Progenitor cell of endocrine pancreas (in vitro differentiated cells): ENCODE measurements at regions not wholly inside any gene's neighbourhood (a gene's known extent, or its start where the extent isn't known, plus 50 kb on each side); places are given as distances from the start of the nearest gene placed in this dataset.

Experiments
- DNase-seq: peaks from one replicate; pipeline ENCODE4 v3.0.0; 2021; ENCODE audit warnings: low spot score; ENCODE audit not compliant: unreplicated experiment
- H3K27ac Mint-ChIP-seq: 2 replicates; pipeline ENCODE4 v1.8.0; 2021; ENCODE audit warnings: mild to moderate bottlenecking, moderate library complexity, mixed read lengths
- H3K27me3 Mint-ChIP-seq: 2 replicates; pipeline ENCODE4 v1.8.0; 2021; ENCODE audit warnings: mixed read lengths
- H3K36me3 Mint-ChIP-seq: 2 replicates; pipeline ENCODE4 v1.8.0; 2022; ENCODE audit warnings: mixed read lengths; ENCODE audit not compliant: insufficient read depth
- H3K4me1 Mint-ChIP-seq: 2 replicates; pipeline ENCODE4 v1.8.0; 2021; ENCODE audit warnings: low read depth, mixed read lengths
- H3K4me3 Mint-ChIP-seq: 2 replicates; pipeline ENCODE4 v1.8.0; 2021; ENCODE audit warnings: low read depth, mild to moderate bottlenecking, moderate library complexity, mixed read lengths
- H3K9me3 Mint-ChIP-seq: 2 replicates; pipeline ENCODE4 v1.8.0; 2021; ENCODE audit warnings: low read depth, mixed read lengths
- TF ChIP-seq, protein P1 (sequence below): fragments of 200-600 bp; sonication (generic); IDR thresholded peaks from one replicate; pipeline ENCODE4 v1.5.0; 2021; ENCODE audit warnings: antibody characterized with exemption, mild to moderate bottlenecking; ENCODE audit not compliant: unreplicated experiment

DNA sequence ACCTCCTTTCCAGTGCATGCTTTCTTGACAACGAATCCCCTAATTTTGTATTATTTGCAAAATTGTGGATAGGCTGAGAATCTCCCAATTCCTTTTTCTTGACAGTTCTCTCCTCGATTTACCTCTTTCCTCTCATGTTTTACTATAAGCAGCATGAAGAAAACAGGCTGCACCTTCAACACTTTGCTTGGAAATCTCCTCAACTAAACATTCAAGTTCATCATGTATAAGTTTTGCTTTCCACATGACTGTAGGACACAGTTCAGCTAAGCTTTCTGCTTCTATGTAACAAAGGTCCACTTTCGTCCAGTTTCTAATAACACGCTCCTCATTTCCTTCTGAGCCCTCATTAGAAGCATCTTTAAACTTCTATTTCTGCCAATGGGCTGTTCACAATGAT lies 199.0 kb upstream of the NLRP1 start:
- peaks cover 8% of the 10 kb centered on the region for H3K9me3 Mint-ChIP-seq
- DNase-seq = no peak
- H3K4me3 Mint-ChIP-seq = no peak overlapping the region
- no peaks in the 10 kb centered on the region for H3K36me3 Mint-ChIP-seq
- H3K4me1 Mint-ChIP-seq = no peaks in the 10 kb centered on the region
- no peak overlapping the region for H3K27ac Mint-ChIP-seq
- peaks cover 22% of the 10 kb centered on the region for H3K27me3 Mint-ChIP-seq
- TF ChIP-seq, protein P1, sequence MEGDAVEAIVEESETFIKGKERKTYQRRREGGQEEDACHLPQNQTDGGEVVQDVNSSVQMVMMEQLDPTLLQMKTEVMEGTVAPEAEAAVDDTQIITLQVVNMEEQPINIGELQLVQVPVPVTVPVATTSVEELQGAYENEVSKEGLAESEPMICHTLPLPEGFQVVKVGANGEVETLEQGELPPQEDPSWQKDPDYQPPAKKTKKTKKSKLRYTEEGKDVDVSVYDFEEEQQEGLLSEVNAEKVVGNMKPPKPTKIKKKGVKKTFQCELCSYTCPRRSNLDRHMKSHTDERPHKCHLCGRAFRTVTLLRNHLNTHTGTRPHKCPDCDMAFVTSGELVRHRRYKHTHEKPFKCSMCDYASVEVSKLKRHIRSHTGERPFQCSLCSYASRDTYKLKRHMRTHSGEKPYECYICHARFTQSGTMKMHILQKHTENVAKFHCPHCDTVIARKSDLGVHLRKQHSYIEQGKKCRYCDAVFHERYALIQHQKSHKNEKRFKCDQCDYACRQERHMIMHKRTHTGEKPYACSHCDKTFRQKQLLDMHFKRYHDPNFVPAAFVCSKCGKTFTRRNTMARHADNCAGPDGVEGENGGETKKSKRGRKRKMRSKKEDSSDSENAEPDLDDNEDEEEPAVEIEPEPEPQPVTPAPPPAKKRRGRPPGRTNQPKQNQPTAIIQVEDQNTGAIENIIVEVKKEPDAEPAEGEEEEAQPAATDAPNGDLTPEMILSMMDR = no peak

DNA sequence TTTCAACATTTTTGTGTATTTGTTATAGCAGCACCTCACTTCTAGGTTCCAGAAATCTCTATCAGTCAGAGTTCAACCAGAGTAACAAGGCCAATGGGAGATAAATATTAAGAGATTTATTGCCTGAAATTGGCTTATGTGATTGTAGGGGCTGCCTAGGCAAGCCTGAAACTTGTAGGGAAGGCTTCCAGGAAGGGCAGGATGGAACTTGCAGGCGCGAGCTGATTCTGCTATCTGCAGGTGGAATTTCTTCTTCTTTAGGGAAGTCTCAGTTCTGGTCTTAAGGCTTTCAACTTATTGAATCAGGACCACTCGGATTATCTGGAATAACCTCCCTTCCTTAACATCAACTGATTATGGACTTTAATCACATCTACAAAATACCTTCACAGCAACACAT lies 199.5 kb upstream of the NLRP1 start:
- TF ChIP-seq, protein P1 = no peak
- H3K36me3 Mint-ChIP-seq = no peaks in the 10 kb centered on the region
- peaks cover 24% of the 10 kb centered on the region for H3K27me3 Mint-ChIP-seq
- H3K9me3 Mint-ChIP-seq = peaks cover 8% of the 10 kb centered on the region
- H3K27ac Mint-ChIP-seq = no peak overlapping the region
- no peak for DNase-seq
- no peaks in the 10 kb centered on the region for H3K4me1 Mint-ChIP-seq
- H3K4me3 Mint-ChIP-seq = no peak overlapping the region

DNA sequence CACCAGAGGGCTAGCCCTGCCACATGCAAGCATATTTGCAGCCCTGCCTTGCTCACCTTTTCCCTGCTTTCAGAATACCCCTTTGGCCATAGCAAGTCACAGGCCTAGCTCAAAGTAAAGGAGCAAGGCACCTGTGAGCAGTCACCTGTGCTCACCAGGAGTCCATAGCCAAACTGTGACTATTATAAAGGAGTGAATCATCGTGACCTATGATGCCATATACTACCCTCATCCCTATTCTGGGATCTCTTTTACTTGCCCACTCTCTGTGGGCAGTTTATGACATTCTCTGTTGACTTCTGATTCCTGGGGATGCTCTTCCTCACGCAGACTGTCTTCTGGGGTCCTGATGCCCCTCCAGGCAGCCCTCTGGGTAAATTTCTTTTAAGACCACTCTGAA lies 200.5 kb upstream of the NLRP1 start:
- TF ChIP-seq, protein P1 = no peak
- no peak overlapping the region for H3K4me3 Mint-ChIP-seq
- H3K4me1 Mint-ChIP-seq = no peaks in the 10 kb centered on the region
- H3K9me3 Mint-ChIP-seq = peaks cover 8% of the 10 kb centered on the region
- no peaks in the 10 kb centered on the region for H3K36me3 Mint-ChIP-seq
- no peak for DNase-seq
- H3K27ac Mint-ChIP-seq = no peak overlapping the region
- H3K27me3 Mint-ChIP-seq = peaks cover 29% of the 10 kb centered on the region

DNA sequence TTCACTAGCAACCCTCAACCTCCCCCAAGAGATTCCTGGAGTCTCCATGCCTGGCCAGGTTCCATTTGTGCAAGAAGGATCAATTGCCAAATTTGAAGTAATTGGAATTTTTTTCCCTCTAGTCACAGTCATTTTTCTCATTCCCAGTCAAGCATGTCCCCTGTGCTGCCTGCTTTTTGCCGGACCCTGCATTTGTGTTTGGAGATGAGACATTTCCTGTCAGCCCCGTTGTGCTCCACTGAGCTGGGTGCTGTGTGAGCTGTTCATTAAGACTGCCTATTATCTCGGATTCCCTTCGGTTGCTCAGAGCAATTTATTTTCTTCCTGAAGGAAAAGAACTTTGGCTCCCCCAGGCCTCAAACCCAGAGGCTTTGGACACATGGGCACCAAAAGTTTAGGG lies 201.0 kb upstream of the NLRP1 start:
- Mint-ChIP-seq H3K4me1 (no peaks in the 10 kb centered on the region), H3K27ac (no peak overlapping the region), H3K36me3 (no peaks in the 10 kb centered on the region)

DNA sequence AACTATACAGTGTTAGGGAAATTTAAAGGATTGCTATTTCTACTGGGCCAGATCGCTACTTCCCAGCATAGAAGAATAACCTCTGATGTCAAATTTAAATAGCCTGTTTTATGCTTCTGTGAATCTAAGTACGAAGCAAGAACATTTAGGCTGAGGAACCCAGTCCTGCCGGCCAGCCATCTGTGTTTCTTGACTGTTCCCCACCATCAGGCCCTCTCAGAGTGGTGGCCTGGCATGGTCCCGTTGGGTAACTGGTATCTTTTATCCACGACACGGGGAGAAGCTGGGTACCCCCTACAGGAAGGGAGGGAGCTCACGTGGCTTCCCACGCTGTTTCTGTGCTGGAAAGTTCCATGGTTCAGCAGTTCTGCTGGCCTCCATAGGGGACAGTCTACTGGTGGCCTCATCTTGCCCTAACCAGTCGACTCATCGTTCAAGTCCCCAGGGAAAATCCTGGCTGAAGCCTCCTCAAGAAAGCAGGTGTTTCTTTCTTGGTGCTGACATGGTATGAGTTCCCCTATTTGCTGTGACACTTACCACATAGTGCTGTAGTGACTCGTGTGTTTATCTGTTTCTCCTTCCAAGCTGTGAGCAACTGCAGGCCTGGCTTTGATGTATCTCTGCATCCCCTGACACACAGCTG lies 201.7 kb upstream of the NLRP1 start:
- no peak for DNase-seq
- Mint-ChIP-seq H3K4me3 (no peak overlapping the region), H3K36me3 (no peaks in the 10 kb centered on the region), H3K27me3 (peaks cover 35% of the 10 kb centered on the region), H3K9me3 (peaks cover 8% of the 10 kb centered on the region), H3K27ac (no peak overlapping the region), H3K4me1 (no peaks in the 10 kb centered on the region)
- TF ChIP-seq, protein P1 = no peak

More for the DNA sequence above, 201.0 kb upstream of the NLRP1 start:
- Mint-ChIP-seq H3K4me3 (no peak overlapping the region), H3K27me3 (peaks cover 35% of the 10 kb centered on the region), H3K9me3 (peaks cover 8% of the 10 kb centered on the region)
- TF ChIP-seq, protein P1 = no peak
- DNase-seq = no peak
